ENCODE measurements at regions not wholly inside any gene's neighbourhood (a gene's known extent, or its start where the extent isn't known, plus 50 kb on each side); places are given as distances from the start of the nearest gene placed in this dataset.
"Not testable (repeated sequence)": the region's sequence is repeated elsewhere in the genome, so short reads cannot be mapped to it uniquely, and the experiment has no call there.

GRCh38 chr5:143634689-143635088 is 177.3 kb upstream of the HMHB1 start:
- no peak for DNase-seq

DNA sequence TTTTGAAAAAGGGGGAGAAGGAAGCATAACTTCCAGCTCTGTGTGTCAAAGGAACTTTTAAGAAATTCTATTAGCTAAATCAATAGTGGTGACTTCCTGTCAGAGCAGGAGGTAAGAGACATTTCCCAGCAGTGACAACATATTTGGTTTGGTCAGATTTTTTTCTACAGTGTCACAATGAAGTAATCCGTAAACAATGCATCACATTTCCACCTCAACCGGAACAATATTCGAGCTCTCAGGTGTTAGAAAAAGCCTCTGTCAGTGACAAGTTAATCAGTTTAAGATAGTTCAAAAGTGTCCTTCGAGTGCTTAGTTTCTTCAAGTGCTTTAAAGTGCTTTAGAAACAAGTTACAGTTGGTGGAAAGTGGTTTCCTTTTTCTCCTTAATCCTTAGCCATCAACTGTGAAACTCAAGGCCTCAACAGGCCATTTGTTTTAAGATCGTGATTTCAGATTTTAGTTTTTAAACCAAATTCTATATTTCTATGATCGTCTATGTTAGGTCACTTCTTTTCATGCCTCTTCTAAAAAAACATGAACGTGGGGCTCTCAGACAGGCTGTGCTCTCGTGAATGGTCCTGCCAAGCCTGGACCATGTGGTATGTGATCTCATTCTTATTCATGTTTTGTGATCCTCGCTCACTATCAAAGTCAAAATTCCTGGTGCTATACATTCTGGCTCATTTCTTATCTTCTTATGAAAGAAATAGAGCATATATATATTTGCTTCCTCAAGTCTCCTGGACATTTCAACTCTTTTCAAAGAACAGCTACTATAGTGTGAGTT is 181.9 kb upstream of the HMHB1 start:
- DNase-seq = peak; percentile 24

DNA sequence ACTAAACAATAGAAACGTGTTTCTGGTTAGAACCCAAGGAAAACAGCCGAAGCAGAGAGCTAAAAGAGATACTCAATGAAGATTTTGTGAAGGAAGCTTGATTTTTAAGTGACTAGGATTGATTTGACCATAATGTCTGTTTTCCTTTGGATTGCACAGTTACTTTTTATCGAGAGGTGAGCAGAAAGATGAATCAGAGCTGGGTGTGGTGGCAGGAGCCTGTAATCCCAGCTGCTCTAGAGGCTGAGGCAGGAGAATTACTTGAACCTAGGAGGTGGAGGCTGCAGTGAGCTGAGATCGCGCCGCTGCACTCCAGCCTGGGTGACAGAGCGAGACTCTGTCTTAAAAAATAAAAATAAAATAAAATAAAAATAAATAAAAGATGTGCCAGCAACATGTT is 186.9 kb upstream of the HMHB1 start:
- DNase-seq = not testable (repeated sequence)

DNA sequence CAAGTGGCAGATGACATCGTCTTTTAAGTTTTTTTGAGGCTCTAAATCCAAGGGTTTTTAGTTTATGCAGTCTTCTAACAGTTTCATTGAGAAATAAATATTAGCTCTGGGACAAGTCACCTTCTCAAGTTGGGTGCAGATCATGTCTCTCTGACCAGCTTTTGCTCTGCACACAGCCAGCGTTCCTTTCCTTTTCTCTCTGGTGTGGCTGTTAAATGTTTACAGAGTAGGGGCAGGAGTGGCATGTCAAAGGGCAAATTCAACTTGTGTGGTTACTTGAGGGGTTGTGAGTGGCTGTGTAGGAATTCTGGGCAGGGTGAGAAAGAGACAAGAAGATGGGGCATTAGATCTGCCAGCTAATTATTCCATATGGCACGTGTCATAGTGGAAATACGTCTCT is 187.5 kb upstream of the HMHB1 start:
- no peak for DNase-seq

- DNase-seq = no peak
Observed at GRCh38 chr5:143619040-143619439, 192.9 kb upstream of the HMHB1 start.

- DNase-seq = peak; percentile 38
Observed at GRCh38 chr5:143618141-143618540, 193.8 kb upstream of the HMHB1 start.

DNA sequence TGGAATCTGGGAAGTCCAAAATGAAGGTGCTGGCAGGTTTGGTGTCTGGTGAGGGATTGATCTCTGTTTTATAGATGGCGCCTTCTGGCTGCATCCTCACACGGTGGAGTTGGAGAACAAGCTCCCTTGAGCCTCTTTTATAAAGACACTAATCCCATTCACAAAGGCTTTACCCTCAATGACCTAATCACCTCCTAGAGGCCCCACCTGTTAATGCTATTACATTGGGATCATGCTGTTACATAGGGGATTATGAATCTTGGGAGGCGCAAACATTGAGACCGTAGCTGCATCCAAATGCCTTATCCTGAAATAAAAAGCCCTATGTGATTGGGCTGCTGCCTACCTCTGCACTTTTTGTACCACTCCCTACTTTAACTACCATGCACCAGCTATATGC is 197.1 kb upstream of the HMHB1 start:
- DNase-seq = no peak

GRCh38 chr5:143613329-143613728 is 198.6 kb upstream of the HMHB1 start:
- no peak for DNase-seq

GRCh38 chr5:143610946-143611345 is 201.0 kb upstream of the HMHB1 start:
- no peak for DNase-seq

DNA sequence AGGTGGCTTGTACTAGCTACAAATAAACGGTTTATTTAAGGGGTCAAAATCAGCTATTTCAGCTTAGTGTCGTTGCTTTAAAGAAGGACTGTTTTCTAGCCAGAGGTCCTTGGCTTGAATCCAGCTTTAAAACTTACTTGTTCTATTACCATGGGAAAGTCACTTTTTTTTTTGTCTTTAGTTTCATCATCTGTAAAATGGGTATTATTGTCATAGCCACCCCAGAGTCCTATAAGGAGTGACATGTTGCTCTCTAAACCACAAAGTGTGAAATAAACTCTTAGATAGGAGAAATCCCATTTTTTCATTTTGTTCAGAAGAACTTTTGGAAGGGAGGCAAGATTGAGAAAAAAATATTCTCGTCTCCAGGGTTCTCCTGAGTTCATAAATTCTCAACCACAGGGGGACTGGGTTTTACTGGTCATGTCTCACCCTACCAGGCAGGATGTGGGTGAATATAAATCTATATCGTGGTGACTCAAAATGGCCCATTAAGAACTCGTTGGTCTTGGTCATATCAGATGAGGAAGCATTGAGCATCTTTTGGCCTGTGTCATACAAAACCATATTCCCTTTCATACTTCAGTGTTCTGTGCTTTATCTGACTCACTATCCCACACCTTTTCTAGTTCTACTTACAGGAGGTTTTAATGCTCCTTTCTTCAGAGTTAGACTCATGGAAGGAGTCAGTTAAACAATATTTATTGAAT is 202.7 kb upstream of the NR3C1 start:
- DNase-seq = no peak

DNA sequence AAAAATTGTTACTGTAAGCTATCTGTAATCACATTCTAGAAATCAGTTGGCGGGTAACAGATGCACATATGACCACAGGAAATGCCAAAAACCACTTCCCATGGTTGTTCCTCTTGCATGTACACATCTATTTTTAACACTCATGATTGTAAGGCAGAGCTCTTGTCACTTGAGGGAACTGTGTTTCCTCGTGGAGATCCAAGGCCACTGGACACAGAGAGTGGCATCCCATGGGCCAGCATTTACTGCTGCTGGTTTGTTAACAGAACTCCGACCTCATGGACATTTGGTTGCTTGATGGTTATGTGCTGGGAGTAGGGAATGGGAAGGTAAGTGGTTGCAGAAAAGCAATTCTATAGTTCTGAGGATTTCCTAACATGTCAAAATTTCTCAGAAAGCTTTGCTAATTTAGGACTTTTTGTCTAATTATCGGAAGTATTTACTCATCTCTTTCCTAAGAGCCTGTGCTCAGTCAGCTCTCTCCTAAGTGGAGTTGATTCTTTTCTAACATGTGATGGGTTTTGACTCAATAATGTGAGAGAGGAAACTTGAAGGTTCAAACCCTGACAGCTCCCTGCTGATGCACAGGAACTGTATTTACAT is 202.0 kb upstream of the NR3C1 start:
- DNase-seq = no peak

DNA sequence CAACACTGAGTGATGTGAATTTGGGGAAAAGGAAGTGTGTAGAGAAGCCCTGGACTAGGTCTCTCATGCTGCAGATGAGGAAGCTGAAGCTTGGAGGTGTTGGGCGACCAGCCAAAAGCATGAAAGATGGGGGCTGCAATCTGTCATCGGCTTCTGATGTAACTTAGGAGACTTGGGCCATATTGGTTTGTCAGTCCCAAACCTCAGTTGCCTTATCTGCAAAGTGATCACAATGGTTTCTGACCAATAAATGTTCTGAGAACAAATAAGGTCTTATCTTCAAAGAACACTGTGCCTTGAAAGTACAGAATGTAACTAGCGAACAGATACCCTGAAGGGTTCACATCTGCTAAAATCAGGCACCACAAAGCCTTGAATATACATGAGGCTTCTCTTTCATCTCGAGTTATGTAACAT is 198.4 kb upstream of the NR3C1 start:
- no peak for DNase-seq

GRCh38 chr5:143601357-143601756 is 197.9 kb upstream of the NR3C1 start:
- DNase-seq = no peak

- no peak for DNase-seq
Observed at GRCh38 chr5:143600396-143601075, 197.1 kb upstream of the NR3C1 start.

- DNase-seq = no peak
Observed at GRCh38 chr5:143599474-143599873, 196.0 kb upstream of the NR3C1 start.

DNA sequence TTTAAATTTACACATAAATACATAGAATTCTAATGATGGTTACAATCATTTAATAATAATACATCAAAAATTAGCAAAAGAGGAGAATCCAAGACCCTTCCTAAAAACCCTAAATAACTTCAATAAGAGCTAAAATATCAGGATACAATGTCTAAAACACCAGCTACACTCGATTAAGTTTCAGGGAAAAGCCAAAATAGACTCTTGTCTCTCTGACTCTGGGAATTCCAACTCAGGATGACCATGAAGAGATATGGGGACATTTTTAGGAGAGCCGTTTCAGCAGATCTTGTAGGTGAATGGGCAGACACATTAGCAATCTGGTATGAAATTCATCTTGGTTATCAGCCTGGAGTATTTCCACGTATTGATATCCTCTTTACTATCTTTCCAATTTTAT is 193.3 kb upstream of the NR3C1 start:
- DNase-seq = no peak

DNA sequence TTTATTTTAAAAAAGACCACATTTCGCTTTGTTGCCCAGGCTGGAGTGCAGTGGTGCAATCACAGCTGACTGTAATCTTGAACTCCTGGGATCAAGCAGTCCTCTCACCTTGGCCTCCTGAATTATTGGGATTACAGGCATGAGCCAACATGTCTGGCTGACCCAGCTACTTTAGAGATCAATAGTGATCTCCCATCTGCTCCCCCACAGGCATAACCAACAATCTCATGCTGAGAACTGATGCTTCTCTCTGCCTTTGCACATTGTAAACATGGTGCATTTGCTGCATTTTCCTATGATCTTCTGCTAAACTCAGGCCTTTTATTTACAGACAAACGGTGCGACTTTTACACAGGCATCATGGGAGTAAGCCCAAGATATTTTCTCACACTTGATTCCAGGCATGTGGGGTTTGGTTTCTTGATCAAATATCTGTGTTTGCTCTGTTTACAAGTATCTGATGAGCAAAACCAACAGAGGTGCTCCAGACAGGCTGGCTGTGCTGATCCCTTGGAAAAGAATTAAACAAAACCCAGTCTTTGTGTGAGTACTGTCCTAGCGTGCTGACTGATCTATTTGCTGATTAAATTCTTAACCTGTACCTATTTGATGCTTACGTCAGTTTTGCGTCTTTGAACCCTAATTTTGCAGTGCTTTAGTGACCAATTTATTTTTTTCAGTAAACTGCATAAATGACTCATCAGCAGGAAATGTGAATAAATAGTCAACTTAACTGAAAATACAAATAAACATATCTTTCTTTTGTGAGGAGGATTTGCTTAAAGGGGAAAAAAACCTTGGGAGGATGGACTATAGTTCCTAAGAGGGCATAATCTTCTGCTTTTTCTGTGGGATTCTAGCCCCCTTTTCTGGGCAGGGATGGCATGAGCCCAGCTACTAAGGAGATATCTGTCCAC is 191.7 kb upstream of the NR3C1 start:
- no peak for DNase-seq

DNA sequence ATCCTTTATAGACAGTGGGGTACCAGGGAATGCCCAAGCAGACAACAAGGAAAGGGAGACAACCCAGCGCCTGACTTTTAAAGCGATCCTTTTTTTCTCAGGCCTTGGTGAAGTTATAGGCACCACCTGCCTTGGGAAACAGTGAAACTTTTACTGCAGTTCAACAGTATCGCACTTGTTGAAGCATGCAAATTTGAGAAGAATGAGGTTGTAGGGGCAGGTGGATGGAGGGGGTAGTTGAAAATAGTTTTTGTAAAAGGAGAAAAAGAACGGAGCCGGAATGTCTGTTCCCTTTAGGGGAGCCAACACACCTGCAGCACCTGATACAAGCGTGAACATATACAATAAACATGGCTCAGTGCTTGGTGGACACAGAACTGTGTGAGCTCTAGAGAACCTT is 190.2 kb upstream of the NR3C1 start:
- DNase-seq = no peak

- DNase-seq = no peak
Observed at GRCh38 chr5:143592648-143593047, 189.2 kb upstream of the NR3C1 start.

- DNase-seq = no peak
Observed at GRCh38 chr5:143588933-143589662, 185.6 kb upstream of the NR3C1 start.

DNA sequence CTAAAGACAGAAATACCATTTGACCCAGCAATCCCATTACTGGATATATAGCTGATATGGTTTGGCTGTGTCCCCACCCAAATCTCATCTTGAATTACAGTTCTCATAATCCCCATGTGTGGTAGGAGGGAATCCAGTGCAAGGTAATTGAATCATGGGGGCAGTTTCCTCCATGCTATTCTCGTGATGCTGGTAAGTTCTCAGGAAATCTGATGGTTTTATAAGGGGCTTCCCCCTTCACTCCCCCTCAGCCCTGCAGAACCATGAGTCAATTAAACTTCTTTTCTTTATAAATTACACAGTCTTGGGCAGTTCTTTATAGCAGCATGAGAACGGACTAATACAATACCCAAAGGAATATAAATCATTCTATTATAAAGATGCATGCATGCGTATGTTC is 184.6 kb upstream of the NR3C1 start:
- DNase-seq = not testable (repeated sequence)

All from tongue (tissue), 1 donor.